ENCODE measurements at regions not wholly inside any gene's neighbourhood (a gene's known extent, or its start where the extent isn't known, plus 50 kb on each side); places are given as distances from the start of the nearest gene placed in this dataset.

DNA sequence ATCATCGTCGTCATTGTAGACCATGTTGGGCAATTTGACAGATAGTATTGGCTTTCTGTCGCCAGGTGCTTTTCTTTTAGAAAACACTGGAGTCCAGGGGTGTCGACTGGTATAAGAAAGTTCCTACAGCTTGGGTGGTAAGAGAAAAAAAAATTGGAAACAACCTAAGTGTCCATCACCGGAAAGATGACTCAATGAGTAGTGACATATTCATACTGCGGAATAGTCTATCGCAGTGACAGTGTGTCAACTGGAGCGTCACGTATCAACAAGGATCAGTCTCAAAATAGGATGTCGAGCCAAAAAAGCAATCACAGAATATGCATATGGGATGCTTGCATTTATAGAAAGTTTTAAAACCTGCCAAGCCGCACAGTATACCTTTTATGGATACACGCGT, 157.6 kb downstream of the MN1 start:
- TF ChIP-seq, protein P1, sequence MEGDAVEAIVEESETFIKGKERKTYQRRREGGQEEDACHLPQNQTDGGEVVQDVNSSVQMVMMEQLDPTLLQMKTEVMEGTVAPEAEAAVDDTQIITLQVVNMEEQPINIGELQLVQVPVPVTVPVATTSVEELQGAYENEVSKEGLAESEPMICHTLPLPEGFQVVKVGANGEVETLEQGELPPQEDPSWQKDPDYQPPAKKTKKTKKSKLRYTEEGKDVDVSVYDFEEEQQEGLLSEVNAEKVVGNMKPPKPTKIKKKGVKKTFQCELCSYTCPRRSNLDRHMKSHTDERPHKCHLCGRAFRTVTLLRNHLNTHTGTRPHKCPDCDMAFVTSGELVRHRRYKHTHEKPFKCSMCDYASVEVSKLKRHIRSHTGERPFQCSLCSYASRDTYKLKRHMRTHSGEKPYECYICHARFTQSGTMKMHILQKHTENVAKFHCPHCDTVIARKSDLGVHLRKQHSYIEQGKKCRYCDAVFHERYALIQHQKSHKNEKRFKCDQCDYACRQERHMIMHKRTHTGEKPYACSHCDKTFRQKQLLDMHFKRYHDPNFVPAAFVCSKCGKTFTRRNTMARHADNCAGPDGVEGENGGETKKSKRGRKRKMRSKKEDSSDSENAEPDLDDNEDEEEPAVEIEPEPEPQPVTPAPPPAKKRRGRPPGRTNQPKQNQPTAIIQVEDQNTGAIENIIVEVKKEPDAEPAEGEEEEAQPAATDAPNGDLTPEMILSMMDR (optimal IDR thresholded peaks at IDR 0.05 in 1 of 3, IDR thresholded peaks at IDR 0.05 in 1 of 3, conservative IDR thresholded peaks at IDR 0.05 in 1 of 3; ENCODE audit: extremely low read depth in 1 of 3, insufficient read depth in 2 of 3, low read length in 3 of 3): no peak
- TF ChIP-seq EZH2 (IDR thresholded peaks at IDR 0.05; ENCODE audit: low read length): no peak

Measured in keratinocyte (primary cell).